ENCODE measurements at regions not wholly inside any gene's neighbourhood (a gene's known extent, or its start where the extent isn't known, plus 50 kb on each side); places are given as distances from the start of the nearest gene placed in this dataset.

- H3K4me3 ChIP-seq, result no peak overlapping the region
- no peaks in the 10 kb centered on the region for H3K27me3 ChIP-seq
- no peaks in the 10 kb centered on the region for H3K36me3 ChIP-seq
- intact Hi-C loops (cut with DNase I; ENCODE audit: low total_unique reads), result no loop called here
- no peaks in the 10 kb centered on the region for H3K4me1 ChIP-seq
- H3K9me3 ChIP-seq, result no peaks in the 10 kb centered on the region
- H3K27ac ChIP-seq, result no peak overlapping the region
- no peak for DNase-seq
- no peak for TF ChIP-seq CTCF (IDR thresholded peaks at IDR 0.05)
- TF ChIP-seq POLR2A (IDR thresholded peaks at IDR 0.05), result no peak
Measured at GRCh38 chr10:44848211-44848610, 62.9 kb upstream of the TMEM72 start.

- TF ChIP-seq POLR2A (IDR thresholded peaks at IDR 0.05), result no peak
- TF ChIP-seq CTCF (IDR thresholded peaks at IDR 0.05), result no peak
- H3K36me3 ChIP-seq, result no peaks in the 10 kb centered on the region
Measured at GRCh38 chr10:44849936-44850335, 61.2 kb upstream of the TMEM72 start.

GRCh38 chr10:44850356-44850934 lies 60.7 kb upstream of the TMEM72 start:
- no peak for TF ChIP-seq POLR2A (IDR thresholded peaks at IDR 0.05)
- TF ChIP-seq CTCF (IDR thresholded peaks at IDR 0.05), result no peak
- Histone ChIP-seq H3K27ac (no peak overlapping the region), H3K4me3 (no peak overlapping the region), H3K4me1 (no peaks in the 10 kb centered on the region), H3K36me3 (no peaks in the 10 kb centered on the region), H3K9me3 (no peaks in the 10 kb centered on the region), H3K27me3 (no peaks in the 10 kb centered on the region)
- no peak for DNase-seq
- intact Hi-C loops (cut with DNase I; ENCODE audit: low total_unique reads), result loop anchor here (10.0 kb wide), 1 partner anchor 466 kb away; the partner anchor contains the start of gene CXCL12

More at GRCh38 chr10:44849936-44850335, 61.2 kb upstream of the TMEM72 start:
- Histone ChIP-seq H3K4me1 (no peaks in the 10 kb centered on the region), H3K27me3 (no peaks in the 10 kb centered on the region), H3K4me3 (no peak overlapping the region), H3K27ac (no peak overlapping the region), H3K9me3 (no peaks in the 10 kb centered on the region)
- DNase-seq, result no peak
- intact Hi-C loops (cut with DNase I; ENCODE audit: low total_unique reads), result loop anchor here (10.0 kb wide), 1 partner anchor 465 kb away; the partner anchor contains the start of gene CXCL12

GRCh38 chr10:44851413-44851812 lies 59.7 kb upstream of the TMEM72 start:
- Histone ChIP-seq H3K4me3 (no peak overlapping the region), H3K9me3 (no peaks in the 10 kb centered on the region), H3K27ac (no peak overlapping the region), H3K36me3 (no peaks in the 10 kb centered on the region), H3K4me1 (no peaks in the 10 kb centered on the region), H3K27me3 (no peaks in the 10 kb centered on the region)
- intact Hi-C loops (cut with DNase I; ENCODE audit: low total_unique reads), result loop anchor here (10.0 kb wide), 1 partner anchor 467 kb away; the partner anchor contains the start of gene CXCL12
- no peak for DNase-seq
- TF ChIP-seq POLR2A (IDR thresholded peaks at IDR 0.05) (no peak), CTCF (IDR thresholded peaks at IDR 0.05) (no peak)

GRCh38 chr10:44851881-44852280 lies 59.3 kb upstream of the TMEM72 start:
- DNase-seq, result no peak
- no peaks in the 10 kb centered on the region for H3K27me3 ChIP-seq
- no peaks in the 10 kb centered on the region for H3K4me1 ChIP-seq
- TF ChIP-seq CTCF (IDR thresholded peaks at IDR 0.05), result no peak
- TF ChIP-seq POLR2A (IDR thresholded peaks at IDR 0.05), result no peak
- H3K27ac ChIP-seq, result no peak overlapping the region
- no peaks in the 10 kb centered on the region for H3K9me3 ChIP-seq
- no peaks in the 10 kb centered on the region for H3K36me3 ChIP-seq
- H3K4me3 ChIP-seq, result no peak overlapping the region
- intact Hi-C loops (cut with DNase I; ENCODE audit: low total_unique reads), result loop anchor here (10.0 kb wide), 1 partner anchor 467 kb away; the partner anchor contains the start of gene CXCL12

All from uterus (tissue), 3 donors.